GM18507 (cell line): ENCODE measurements at regions not wholly inside any gene's neighbourhood (a gene's known extent, or its start where the extent isn't known, plus 50 kb on each side); places are given as distances from the start of the nearest gene placed in this dataset.
"Not testable (repeated sequence)": the region's sequence is repeated elsewhere in the genome, so short reads cannot be mapped to it uniquely, and the experiment has no call there.

ENCODE experiments used
- DNase-seq: peaks from one replicate; pipeline ENCODE4 v3.0.0; 2011; ENCODE audit warnings: low read depth; ENCODE audit not compliant: insufficient read length; ENCODE audit errors: extremely low spot score
- FAIRE-seq: peaks from 2 replicates; lab custom pipeline; 2011; peaks lifted over from hg19 to GRCh38; lab: Jason Lieb, UNC

- not testable (repeated sequence) for FAIRE-seq, DNase-seq
Observed at GRCh38 chr1:245102149-245102548, 52.6 kb upstream of the KIF26B start.

- no peak for FAIRE-seq
- DNase-seq: no peak
Observed at GRCh38 chr1:245099401-245099800, 55.4 kb upstream of the KIF26B start.

- DNase-seq (no peak), FAIRE-seq (no peak)
Observed at GRCh38 chr1:245098924-245099323, 55.9 kb upstream of the KIF26B start.

GRCh38 chr1:245096311-245097066 is 58.3 kb upstream of the KIF26B start:
- FAIRE-seq (no peak), DNase-seq (no peak)

GRCh38 chr1:245095903-245096302 is 58.9 kb upstream of the KIF26B start:
- DNase-seq: no peak
- FAIRE-seq: no peak

GRCh38 chr1:245094954-245095353 is 59.8 kb upstream of the KIF26B start:
- FAIRE-seq: no peak
- no peak for DNase-seq

GRCh38 chr1:245094092-245094491 is 60.7 kb upstream of the KIF26B start:
- no peak for FAIRE-seq
- DNase-seq: no peak

GRCh38 chr1:245092638-245092976 is 62.2 kb upstream of the KIF26B start:
- no peak for FAIRE-seq

GRCh38 chr1:245091818-245092637 is 62.8 kb upstream of the KIF26B start:
- DNase-seq (no peak), FAIRE-seq (no peak)

More at GRCh38 chr1:245092638-245092976, 62.2 kb upstream of the KIF26B start:
- no peak for DNase-seq

GRCh38 chr1:245091171-245091621 is 63.6 kb upstream of the KIF26B start:
- FAIRE-seq (no peak), DNase-seq (no peak)

- DNase-seq (no peak), FAIRE-seq (no peak)
Observed at GRCh38 chr1:245090491-245091090, 64.2 kb upstream of the KIF26B start.

GRCh38 chr1:245087723-245088122 is 67.1 kb upstream of the KIF26B start:
- DNase-seq: no peak
- no peak for FAIRE-seq

- DNase-seq (no peak), FAIRE-seq (no peak)
Observed at GRCh38 chr1:245086389-245086969, 68.3 kb upstream of the KIF26B start.

GRCh38 chr1:245085508-245086095 is 69.2 kb upstream of the KIF26B start:
- no peak for FAIRE-seq
- no peak for DNase-seq

- DNase-seq (no peak), FAIRE-seq (no peak)
Observed at GRCh38 chr1:245084551-245084950, 70.2 kb upstream of the KIF26B start.

GRCh38 chr1:245079021-245079609 is 75.7 kb upstream of the KIF26B start:
- DNase-seq (no peak), FAIRE-seq (peak; percentile 60)

- DNase-seq: no peak
- FAIRE-seq: no peak
Observed at GRCh38 chr1:245074898-245075297, 79.9 kb upstream of the KIF26B start.

- DNase-seq (no peak), FAIRE-seq (no peak)
Observed at GRCh38 chr1:245074232-245074747, 80.5 kb upstream of the KIF26B start.
